Heart left ventricle (tissue), 16 donors: ENCODE measurements at regions not wholly inside any gene's neighbourhood (a gene's known extent, or its start where the extent isn't known, plus 50 kb on each side); places are given as distances from the start of the nearest gene placed in this dataset.

Source experiments
- ATAC-seq, 4 donors: fragments of 200-7000 bp; cut with Tn5 transposase; one replicate each; pipeline ENCODE4 v1.9.1; 2020 to 2022; ENCODE audit warnings: moderate library complexity in 4 of 4, mild to moderate bottlenecking in 3 of 4, moderate number of reproducible peaks in 1 of 4
- DNase-seq, 5 donors: peaks; one replicate each; pipeline ENCODE4 v3.0.0-alpha.2; 2020
- H3K27ac ChIP-seq, 12 donors: fragments of 200-600 bp; sonication (generic) in 4 of 12; one replicate each; pipeline versions ENCODE4 v1.5.0 to v1.8.0; 2016 to 2022; ENCODE audit warnings: mild to moderate bottlenecking in 2 of 12
- H3K27me3 ChIP-seq, 9 donors: fragments of 200-600 bp; sonication (generic) in 2 of 9; one replicate each; pipeline versions ENCODE4 v1.5.1 to v1.8.0; 2016 to 2022; ENCODE audit warnings: mild to moderate bottlenecking in 3 of 9
- H3K36me3 ChIP-seq, 9 donors: fragments of 200-600 bp; sonication (generic) in 2 of 9; one replicate each; pipeline versions ENCODE4 v1.5.0 to v1.8.0; 2018 to 2022; ENCODE audit warnings: mild to moderate bottlenecking in 2 of 9
- H3K4me1 ChIP-seq, 12 donors: fragments of 200-600 bp; sonication (generic) in 4 of 12; one replicate each; pipeline versions ENCODE4 v1.5.0 to v1.8.0; 2016 to 2022; ENCODE audit warnings: mild to moderate bottlenecking in 3 of 12
- H3K4me3 ChIP-seq, 12 donors: fragments of 200-600 bp; sonication (generic) in 4 of 12; one replicate each; pipeline versions ENCODE4 v1.5.0 to v1.8.0; 2017 to 2022; ENCODE audit warnings: mild to moderate bottlenecking in 9 of 12, moderate library complexity in 4 of 12
- H3K9me3 ChIP-seq, 12 donors: fragments of 200-600 bp; sonication (generic) in 4 of 12; one replicate each; pipeline versions ENCODE4 v1.5.0 to v1.8.0; 2016 to 2022; ENCODE audit warnings: mild to moderate bottlenecking in 1 of 12
- POLR2A ChIP-seq, 2 donors: fragments of 450-650 bp; IDR thresholded peaks; one replicate each; pipeline ENCODE4 v1.6.1; 2017; ENCODE audit warnings: antibody characterized with exemption in 2 of 2, mild to moderate bottlenecking in 2 of 2, moderate library complexity in 2 of 2
- WGBS, 4 donors: extraction: QIAGEN DNeasy Blood & Tissue Kit in 2 of 4; methylation state at CpG; one replicate each; pipeline versions ENCODE4 v1.1.5 to v1.1.7; 2013 to 2018; 5-methylcytosine and 5-hydroxymethylcytosine counted together
- intact Hi-C, 10 donors: fragments of 100-400 bp; cut with DNase I; formaldehyde crosslinking; loops; one replicate each; pipeline versions ENCODE4 v1.11.1 to v1.14.2; 2022
- TF ChIP-seq, protein P1 (sequence below), 12 donors: fragments of 200-600 bp; sonication (generic) in 4 of 12; IDR thresholded peaks; one replicate each; pipeline versions ENCODE4 v1.5.0 to v1.8.0; 2018 to 2022; ENCODE audit warnings: antibody characterized with exemption in 12 of 12, mild to moderate bottlenecking in 5 of 12
- donor health status: ischemic (EF 13 %, LVEDD 7.1; RV severe dilation, severe dysfunction).
- donor health status: healthy with polysubstance abuse.
- donor health status: DM: no; HTN: yes; CAD: no.
- donor health status: DM: no; HTN: no; CAD: no.
- donor health status: ischemic (EF 25% LVEDD 6.9; RV normal size, moderate dysfunction).
- donor health status: ischemic (EF 25% LVEDD 5.7; RV mildly dilated, moderate dysfunction).
- donor health status: healthy.
- donor health status: DM: yes; HTN: yes; CAD: no.
- donor health status: ischemic (EF 35%, LVEDD 5.7; RV mildly dilated, moderate dysfunction).
- donor health status: nonischemic (EF 11% LVEDD 7.7; RV severe dilation, severe dysfunction).
- donor health status: DM: yes; HTN: yes; CAD: no.
- donor health status: PGD.
- donor health status: ischemic (EF 29% LVEDD 5.4; RV normal size, mild dysfunction).
- donor health status: nonischemic (EF 23%, LVEDD 6.1; RV moderate dilation, normal function).

DNA sequence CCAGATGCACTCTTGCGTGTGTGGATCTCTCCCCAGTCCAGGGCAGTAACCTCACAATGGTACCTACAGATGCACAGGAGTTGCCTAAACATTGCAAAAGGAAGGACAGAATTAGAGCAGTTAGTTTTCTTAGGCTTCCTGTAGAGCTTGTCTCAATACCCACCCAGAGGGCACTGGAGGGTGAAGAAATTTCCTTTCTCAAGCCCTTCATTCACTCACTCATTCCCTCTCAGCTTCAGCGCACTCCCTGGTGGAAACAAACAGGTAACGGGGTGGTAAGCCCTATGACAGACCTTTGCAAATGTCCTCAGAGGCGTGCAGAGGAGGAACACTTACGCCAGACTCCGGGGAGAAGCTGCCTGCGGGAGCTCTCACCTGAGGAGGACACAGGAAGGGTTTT is 267.4 kb upstream of the HES1 start:
- H3K4me1 ChIP-seq, result peaks cover 0 to 20% (median 15%) of the 10 kb centered on the region in 12 donors
- H3K9me3 ChIP-seq, result no peaks in the 10 kb centered on the region
- TF ChIP-seq, protein P1, sequence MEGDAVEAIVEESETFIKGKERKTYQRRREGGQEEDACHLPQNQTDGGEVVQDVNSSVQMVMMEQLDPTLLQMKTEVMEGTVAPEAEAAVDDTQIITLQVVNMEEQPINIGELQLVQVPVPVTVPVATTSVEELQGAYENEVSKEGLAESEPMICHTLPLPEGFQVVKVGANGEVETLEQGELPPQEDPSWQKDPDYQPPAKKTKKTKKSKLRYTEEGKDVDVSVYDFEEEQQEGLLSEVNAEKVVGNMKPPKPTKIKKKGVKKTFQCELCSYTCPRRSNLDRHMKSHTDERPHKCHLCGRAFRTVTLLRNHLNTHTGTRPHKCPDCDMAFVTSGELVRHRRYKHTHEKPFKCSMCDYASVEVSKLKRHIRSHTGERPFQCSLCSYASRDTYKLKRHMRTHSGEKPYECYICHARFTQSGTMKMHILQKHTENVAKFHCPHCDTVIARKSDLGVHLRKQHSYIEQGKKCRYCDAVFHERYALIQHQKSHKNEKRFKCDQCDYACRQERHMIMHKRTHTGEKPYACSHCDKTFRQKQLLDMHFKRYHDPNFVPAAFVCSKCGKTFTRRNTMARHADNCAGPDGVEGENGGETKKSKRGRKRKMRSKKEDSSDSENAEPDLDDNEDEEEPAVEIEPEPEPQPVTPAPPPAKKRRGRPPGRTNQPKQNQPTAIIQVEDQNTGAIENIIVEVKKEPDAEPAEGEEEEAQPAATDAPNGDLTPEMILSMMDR (IDR thresholded peaks at IDR 0.05), result no peak
- no peak for TF ChIP-seq POLR2A (IDR thresholded peaks at IDR 0.05)
- WGBS, 4 donors, result 94 to 98% (median 95%) methylated on average over 7 of the region's 7 CpGs
- intact Hi-C loops, result loop anchor here in 1 of 10 donors (10.0 kb wide), 1 partner anchor 266 kb away; the partner anchor contains the start of gene HES1
- peaks cover 0 to 22% (median 7%) of the 10 kb centered on the region in 9 donors for H3K27me3 ChIP-seq
- no peak for ATAC-seq
- H3K36me3 ChIP-seq, result no peaks in the 10 kb centered on the region
- no peak overlapping the region for H3K27ac ChIP-seq
- no peak for DNase-seq
- H3K4me3 ChIP-seq, result no peak overlapping the region

DNA sequence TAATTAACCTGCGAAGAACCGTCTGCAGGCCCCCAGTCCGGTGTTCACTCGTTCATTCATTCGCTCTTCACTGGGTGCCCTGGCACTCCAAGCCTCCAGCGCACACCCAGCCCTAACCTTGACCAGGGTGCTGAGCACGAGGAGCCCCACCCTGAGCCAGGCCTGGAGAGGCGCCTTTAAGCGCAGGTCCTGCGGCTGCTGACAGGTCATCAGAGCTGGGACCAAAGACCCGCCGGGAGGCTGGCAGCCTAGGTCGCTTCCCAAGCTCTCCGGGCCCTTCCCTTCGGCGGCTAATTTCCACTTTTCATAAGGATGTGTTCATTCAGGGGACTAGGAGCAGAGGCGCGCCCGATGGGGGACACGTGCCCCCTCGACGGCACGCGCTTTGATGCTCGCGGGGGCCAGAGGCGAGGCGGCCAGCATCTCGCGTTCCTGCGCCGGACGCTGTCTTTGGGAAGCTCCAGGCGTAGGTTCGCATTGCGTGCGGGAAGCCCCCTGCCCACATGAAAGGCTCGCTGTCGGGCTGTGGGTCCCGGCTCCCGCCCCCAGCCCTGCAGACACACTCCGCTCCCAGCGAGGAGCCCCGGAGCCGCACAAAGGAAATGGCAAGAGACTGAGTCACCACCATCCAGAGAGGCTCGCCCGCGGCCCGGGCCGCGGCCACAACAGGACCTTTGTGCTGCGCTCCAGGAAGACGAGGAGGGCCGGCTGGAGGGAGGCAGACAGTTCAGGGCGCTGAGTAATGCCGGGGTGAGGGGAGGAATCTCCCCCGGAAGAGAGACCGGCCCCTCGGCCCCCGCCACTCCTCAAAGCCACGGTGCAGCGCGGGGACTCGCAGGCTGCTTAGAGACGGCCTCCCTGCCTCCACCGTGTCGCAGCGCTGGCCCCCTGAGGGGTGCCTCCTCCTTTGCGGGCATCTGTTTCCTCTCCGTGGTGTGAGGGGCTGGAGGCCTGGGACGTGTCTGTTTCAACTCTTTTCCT is 266.4 kb upstream of the HES1 start:
- peak in 3 of 4 donors; percentile 82 to 88 (median 84) for ATAC-seq
- 38 to 57% (median 50%) methylated on average over 42 to 71 of the region's 71 CpGs for WGBS, 4 donors
- TF ChIP-seq POLR2A (IDR thresholded peaks at IDR 0.05), result no peak
- TF ChIP-seq, protein P1 (IDR thresholded peaks at IDR 0.05), result no peak
- peak overlapping the region in 1 of 12 donors; percentile 24 for H3K27ac ChIP-seq
- H3K9me3 ChIP-seq, result no peaks in the 10 kb centered on the region
- peak overlapping the region in 3 of 12 donors; percentile 3 to 32 (median 7) for H3K4me3 ChIP-seq
- H3K4me1 ChIP-seq, result peaks cover 0 to 14% (median 7%) of the 10 kb centered on the region in 12 donors
- intact Hi-C loops, result loop anchor here in 1 of 10 donors (10.0 kb wide), 1 partner anchor 265 kb away; the partner anchor contains the start of gene HES1
- peak; percentile 43 to 83 (median 68) for DNase-seq
- peaks cover 0 to 22% (median 7%) of the 10 kb centered on the region in 9 donors for H3K27me3 ChIP-seq
- no peaks in the 10 kb centered on the region for H3K36me3 ChIP-seq

DNA sequence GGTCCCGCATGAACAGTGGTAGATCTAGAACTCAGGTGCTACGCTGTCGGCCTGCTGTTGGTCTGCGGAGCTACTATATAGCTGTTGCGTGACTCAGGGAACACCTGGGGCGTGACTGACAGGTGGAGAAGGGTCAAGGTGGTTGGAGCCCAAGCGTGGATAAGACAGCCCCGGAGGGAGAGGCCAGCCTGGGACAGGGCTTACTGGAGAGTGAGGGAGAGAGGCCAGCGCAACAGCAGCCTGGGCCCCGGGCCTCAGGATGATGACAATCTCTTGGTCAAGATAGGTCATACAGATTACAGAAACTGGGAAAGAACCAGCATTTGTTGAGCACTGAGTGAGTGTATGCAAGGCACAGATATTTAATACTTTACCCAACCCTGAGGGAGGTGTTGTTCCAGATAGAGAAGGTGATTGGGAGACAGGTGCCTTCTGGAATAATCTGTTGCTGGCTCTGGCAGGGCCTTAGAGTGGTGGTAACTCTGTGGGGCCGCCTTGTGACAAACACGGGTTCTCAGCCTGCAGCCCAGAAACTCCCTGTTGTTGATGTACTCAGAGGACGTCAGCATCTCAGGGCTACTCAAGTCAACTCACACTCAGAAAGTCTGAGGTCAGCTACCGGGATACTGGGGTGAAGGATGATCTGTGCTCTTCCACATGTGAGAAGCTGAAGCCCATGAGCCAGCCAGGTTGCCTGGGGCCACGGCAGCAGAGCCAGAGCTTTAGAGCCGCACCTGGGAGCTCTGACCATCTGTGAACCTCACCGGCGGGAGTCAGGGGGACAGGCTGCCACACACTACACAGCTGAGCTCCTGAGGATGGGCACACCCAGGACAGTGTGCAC is 265.4 kb upstream of the HES1 start:
- no peaks in the 10 kb centered on the region for H3K36me3 ChIP-seq
- no peak for ATAC-seq
- TF ChIP-seq, protein P1 (IDR thresholded peaks at IDR 0.05), result no peak
- no peak for TF ChIP-seq POLR2A (IDR thresholded peaks at IDR 0.05)
- H3K27ac ChIP-seq, result peak overlapping the region in 1 of 12 donors; percentile 11
- intact Hi-C loops, result no loop called here
- DNase-seq, result no peak
- H3K4me3 ChIP-seq, result no peak overlapping the region
- no peaks in the 10 kb centered on the region for H3K9me3 ChIP-seq
- peaks cover 0 to 22% (median 7%) of the 10 kb centered on the region in 9 donors for H3K27me3 ChIP-seq
- WGBS, 4 donors, result 74 to 81% (median 79%) methylated on average over 14 to 18 of the region's 18 CpGs
- peaks cover 0 to 14% (median 5%) of the 10 kb centered on the region in 12 donors for H3K4me1 ChIP-seq

DNA sequence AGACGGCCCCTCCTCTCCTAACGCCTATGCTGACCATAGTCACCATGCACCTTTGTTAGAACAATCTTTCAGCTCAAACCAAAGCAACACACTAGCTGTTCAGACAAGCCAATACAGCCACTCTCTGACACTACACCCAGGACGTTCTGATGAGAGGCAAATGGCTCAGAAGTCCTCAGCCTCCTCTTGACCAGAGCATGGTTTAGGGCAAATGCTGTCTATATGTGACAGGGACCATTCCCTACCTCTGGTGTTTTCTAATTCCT is 264.8 kb upstream of the HES1 start:
- no peaks in the 10 kb centered on the region for H3K9me3 ChIP-seq
- no peak for TF ChIP-seq POLR2A (IDR thresholded peaks at IDR 0.05)
- TF ChIP-seq, protein P1 (IDR thresholded peaks at IDR 0.05), result no peak
- intact Hi-C loops, result no loop called here
- peaks cover 0 to 14% (median 5%) of the 10 kb centered on the region in 12 donors for H3K4me1 ChIP-seq
- ATAC-seq (no peak), DNase-seq (no peak)
- no peak overlapping the region for H3K27ac ChIP-seq
- no peaks in the 10 kb centered on the region for H3K36me3 ChIP-seq
- H3K27me3 ChIP-seq, result peaks cover 0 to 22% (median 7%) of the 10 kb centered on the region in 9 donors
- WGBS, 4 donors, result 47 to 82% (median 57%) methylated on average over 3 of the region's 3 CpGs
- H3K4me3 ChIP-seq, result no peak overlapping the region
